HG02884 (cell line): ENCODE measurements at regions not wholly inside any gene's neighbourhood (a gene's known extent, or its start where the extent isn't known, plus 50 kb on each side); places are given as distances from the start of the nearest gene placed in this dataset.

ENCODE experiments used
- ATAC-seq: cut with Tn5 transposase; IDR thresholded peaks from one replicate; pipeline ENCODE4 v1.9.1; 2021; ENCODE audit warnings: mild to moderate bottlenecking, moderate library complexity; ENCODE audit not compliant: unreplicated experiment

DNA sequence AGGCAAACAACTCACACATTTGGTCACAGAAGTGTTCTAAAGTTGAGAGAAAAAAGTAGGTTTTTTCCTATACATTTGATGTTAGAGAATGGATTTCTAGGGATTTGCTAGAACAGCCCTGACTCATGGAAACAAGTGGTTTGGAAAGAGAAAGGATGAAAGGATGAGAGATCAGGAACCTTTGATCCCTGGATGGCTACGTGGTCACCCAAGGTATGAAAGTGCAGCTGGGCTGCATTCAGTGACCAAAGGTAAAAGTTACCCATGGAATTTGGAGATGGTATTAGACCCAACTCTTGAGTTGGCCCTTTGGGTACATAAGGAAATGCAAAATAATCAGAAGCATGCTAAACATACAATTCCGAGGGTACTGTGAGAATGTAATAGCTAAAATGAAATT, 61.3 kb upstream of the SPIN1 start:
- ATAC-seq, result no peak

DNA sequence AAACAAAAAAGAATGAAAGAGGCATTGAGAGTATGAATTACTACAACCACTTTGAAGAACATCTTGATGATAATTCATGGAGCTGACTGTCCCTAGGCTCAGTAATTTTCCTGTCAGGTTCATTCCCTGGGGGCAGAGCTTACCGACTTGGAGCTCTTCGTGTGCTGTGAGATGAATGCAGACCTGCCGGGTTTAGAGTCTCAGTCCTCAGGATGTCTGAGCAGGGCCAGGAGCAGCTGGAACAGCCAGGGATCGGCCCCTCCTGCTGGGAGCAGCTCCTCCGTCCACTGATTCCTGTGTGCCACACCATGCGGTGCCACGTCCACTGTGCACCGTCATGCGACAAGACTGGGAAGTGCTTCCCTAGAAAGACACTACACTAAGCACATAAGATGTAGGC, 62.2 kb upstream of the SPIN1 start:
- ATAC-seq, result no peak

DNA sequence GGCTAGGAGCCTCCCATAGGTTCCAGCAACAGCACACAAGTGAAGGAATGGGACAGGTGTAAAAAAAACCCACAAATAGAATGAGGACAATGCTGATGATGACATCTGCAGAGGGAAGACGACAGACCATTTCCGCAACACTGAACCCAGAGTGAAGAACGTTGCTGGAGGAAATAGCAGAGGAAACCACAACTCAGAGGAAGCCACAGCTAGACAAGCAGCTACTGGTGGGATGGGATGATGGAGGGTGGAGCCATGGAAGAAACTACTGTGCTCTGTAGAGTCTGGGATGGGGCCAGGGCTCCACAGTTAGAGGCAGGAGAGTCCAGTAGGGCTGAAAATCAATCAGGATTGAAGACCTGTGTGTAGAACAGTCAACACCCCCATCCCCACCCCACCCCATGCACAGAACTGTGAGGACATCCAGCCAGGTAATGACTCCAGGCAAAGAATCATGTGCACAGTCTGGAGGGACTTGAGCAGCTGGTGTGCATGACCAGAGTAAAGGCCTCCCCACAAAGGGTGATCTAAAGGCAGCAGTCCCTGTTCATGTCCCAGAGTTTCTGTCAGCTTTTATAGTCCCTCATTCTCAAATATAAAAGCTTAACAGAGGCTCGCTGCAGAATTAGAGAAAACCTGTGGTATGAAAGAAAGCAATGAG, 65.2 kb upstream of the SPIN1 start:
- ATAC-seq, result peak; percentile 60

DNA sequence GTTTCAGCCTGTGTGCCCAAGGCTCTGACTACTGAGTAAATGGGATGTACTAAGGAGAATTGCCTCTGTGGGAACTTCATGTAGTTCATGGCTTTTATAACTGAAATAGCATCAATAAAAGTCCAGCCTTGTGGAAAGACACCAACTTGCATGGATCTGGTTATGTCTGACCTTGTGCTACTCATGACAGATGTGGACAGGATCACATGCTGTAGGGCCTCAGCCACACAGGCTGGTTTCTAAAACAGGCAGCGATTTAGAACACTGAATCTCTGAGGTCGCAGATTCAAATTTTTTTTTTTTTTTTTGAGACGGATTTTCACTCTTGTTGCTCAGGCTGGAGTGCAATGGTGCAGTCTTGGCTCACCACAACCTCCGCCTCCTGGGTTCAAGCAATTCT, 66.5 kb upstream of the SPIN1 start:
- no peak for ATAC-seq

DNA sequence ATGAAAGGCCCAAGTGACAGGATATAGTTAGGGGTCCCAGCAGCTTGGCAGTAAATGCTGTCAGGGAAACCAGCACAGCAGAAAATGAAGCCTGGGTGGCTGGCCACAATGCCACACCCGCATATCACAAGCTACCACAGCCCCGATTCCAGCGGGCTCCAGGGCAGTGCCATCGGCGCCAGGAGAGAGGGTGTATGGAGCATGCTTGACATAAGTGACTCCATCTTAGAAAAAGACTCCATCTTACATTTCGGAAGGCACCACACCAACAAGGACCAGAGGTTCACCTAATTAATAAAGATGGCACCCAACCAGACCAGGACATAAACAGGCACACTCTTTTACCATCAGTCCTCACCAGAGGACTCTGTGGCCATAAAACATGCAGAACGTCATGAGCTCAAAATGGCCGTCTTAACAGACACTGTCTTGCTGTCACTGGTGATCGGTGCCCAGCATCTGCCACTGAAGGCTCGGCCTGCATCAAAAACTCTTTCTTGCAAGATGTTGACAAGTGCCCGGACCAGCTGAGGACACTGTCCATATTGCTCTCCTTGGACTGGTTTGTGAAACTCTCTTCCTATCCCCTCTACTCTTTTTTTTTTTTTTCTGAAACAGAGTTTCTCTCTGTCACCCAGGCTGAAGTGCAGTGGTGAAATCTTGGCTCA, 67.4 kb upstream of the SPIN1 start:
- ATAC-seq, result no peak

DNA sequence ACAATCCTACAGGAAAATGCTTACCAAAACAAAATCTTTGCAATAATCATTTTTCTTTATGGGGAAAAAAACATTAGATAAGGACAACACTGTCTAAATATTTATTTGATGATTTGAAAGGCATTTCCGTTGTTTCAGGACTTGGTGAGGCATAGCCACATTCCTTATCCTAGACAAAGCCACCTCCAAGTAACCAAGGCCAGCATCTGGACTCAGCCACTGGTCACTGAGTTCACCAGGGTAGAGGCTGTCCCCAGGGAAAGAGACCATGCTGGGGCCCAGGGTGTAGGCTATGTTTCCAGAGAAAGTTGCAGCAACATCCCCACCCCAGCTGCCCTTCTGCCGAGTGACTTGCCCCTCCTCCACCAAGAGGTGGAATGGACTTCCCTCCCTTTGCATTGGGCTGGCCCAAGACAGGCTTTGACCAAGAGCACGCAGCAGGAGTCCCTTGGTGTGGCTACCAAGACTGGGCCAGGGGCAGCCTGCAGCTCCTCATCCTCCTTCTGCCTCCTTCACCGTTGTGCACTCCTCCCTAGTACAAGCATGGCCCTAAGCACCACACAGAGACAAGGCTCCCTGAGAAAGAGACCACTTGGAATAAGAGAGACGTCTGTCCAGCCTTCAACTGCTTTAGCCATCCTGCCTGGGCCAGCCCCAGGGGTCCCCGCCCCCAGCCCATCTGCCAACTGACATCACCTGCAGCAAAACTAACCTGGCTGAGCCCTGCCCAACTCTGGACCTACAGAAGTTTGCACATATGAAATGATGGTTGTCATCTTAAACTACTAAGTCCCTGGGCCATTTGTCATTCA, 68.1 kb upstream of the SPIN1 start:
- ATAC-seq, result no peak

DNA sequence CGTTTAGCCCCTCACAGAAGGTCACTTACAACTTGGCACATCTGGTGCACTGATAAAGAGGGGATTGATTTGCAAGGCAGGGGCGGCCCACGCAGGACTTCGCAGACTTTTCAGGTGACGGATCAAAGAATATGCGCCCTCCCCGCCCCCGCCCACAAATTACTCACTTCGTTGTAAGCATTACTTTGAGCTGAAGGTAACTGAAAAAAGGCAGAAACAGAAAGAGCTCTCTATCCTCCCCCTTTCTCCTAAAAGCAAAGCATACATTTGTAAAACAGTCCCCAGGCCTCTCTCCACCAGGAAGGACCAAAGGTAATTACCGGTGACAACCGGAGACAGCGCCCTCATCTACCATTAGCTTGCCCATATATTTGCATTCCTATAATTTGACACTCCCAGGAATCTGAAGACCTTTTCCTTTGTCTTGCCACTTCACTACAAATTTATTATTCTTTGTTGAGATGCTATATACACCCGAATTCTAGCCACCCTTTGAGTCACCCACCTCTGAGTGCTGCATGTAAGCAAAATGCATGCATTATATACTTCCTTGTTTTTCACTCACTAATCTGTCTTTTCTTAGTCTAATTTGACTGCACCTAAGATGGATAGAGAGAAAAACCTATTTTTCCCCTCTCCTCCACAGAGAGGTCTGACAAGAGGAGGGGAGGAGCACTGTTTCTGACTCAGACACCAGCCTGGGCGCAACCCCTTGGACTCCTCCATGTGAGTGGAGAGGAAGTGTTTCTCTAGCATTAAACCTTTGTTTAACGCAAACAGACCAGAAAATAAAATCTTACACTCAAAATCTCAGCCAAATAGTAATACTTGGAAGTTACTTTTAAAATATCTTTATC, 74.7 kb upstream of the SPIN1 start:
- no peak for ATAC-seq

DNA sequence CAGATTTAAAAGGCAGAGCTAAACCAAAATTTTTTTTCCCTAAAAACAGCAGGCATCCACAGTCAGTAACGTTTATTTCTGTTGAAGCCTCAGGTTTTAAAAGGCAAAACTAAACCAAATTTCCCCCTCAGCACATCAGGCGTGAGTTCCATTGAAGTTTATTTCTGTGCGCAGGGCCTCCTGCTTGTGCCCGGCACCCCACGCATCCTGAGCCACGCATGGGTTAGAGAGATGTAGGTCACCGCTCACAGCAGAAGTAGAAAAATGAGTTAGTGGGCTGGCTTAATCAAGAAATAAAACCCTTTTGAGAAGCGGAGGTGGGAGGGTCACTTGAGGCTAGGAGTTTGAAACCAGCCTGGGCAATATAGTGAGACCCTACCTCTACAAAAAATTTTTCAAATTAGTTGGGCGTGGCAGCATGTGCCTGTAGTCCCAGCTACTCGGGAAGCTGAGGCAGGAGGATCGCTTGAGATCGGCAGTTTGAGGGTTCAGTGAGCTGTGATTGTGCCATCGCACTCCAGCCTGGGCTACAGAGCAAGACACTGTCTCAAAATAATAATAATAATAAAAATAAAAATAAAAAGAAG, 75.6 kb upstream of the SPIN1 start:
- no peak for ATAC-seq

DNA sequence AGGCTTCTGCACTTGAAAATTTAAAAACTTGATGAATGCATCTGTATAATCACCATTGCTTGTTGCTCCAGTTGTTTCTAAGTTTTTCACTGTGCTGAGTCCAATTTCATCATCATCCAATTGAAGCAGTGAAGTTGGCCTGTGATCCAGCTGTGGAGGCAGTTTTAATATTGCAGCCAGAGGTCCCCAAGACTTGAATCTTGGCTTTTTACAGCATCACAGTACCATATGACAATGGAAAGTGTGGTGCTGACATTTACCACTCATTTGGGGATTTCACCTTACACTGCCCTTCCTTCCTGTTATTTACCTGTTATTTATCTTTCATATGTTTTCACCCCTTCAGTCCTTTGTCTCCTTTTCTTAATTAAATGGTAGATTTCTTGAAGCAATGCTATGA, 76.2 kb upstream of the SPIN1 start:
- no peak for ATAC-seq

DNA sequence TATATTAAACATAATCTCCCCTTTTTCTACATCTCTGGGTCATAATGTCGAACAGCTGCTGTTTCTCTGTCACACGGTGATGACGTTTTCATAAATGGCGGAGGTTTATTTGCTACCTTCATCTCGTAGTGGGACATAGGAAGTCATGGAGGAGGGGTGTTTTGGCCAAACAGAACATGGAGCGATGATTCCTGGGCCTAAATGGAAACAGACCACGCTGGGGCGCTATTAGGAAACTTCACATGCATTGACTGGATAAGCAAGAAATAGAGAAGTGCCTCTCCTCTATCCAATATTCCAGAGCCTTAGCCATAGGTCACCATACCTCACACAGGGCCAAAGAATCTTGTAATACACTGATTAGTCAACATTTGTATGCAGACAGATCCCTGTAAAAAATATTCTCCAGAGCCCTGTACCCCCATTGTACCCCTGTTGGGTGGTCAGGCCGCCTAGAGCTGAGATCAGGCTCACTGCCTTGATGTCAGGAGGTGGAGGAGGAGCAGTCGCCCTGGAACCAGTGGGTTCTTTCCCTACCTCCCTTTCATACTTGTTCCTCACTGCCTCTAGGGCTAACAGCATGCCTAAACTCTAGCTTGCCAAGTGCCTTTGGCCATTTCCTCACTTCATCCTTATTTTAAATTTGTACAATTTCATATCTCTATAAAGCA, 77.8 kb upstream of the SPIN1 start:
- ATAC-seq, result no peak

DNA sequence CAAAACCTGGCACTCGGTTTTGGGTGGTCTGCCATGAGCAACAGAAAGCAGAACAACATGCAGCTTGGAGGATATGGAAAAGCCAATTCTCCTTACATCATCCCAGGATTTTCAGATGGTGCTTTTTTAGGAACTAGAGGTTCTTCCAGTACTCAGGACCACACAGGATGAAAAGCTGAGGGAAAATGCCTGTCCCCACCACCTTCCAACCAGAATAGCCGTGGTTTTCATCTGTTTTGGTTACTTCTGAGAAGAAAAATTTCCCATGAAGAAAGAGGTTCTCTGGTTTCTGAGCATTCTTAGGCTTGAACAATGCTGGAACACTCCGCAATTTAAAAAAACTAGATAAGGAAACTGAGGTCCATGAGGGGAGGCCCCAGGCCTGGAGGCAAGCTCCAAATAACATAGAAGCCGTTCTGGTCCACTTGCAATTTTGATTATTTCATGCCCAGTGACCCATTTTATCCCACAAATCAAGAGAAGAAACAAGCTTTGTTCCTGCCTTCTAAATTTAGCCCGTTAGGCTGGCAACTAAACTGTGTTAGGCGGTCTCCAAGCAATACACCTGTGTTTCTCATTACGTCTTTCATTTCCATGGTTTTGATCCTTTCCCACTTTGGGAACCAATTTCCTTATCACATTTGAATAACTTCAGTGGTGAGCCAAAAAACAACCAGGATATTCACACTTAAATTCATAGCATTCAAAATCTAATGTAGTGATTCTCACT, 79.2 kb upstream of the SPIN1 start:
- ATAC-seq, result no peak

DNA sequence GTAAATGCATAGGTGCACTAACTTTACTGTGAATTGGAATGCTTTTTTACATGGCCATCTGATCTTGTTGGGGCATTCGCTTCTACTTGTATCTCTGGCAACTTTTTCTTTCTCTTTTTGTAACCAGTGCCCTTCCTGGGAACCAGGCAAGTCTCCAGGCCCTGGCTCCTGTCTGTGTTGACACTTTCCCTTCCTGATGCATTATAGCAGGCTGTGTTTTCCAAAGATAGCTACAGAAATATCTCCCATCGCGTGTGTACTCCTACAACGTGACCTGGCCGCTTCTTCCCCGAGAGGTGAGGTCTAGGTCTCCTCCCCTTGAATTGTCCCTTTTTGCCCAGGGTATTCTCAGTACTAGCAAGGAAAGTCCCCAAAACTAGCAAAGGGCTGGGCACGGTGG, 81.1 kb upstream of the SPIN1 start:
- ATAC-seq, result no peak

DNA sequence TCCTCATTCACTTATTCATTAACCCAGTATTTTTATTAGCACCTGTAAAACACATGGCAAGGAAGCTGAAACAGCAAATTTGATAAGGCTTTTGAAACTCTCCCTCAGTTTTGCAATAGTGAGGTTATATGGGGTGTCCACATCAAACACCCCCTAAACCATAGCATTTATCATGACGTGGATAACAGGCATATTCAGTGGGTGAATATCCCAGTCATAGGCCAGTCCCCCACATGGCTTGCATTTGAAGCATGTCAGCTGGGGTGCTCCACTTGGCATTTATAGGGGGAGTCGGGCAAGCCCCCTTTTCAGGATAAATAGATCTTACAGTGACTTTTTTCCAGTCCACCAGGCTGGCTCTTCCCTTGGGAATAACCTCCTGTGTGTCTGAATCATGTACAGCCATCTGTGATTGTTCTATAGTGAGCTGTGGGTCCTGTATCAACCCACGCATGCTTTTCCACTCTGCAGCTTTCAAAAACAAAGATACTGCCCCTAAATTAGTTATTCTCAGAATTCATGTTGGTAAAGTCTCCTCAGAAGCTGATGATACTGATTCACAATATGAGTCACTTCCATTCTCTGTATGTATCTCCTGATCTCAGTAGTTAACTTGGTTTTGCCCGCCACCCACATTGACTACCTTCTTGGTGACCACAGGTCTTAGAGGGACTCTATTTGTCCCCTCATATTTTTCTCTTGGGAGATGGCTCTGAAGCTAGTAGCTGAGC, 84.4 kb upstream of the SPIN1 start:
- ATAC-seq, result peak; percentile 98

DNA sequence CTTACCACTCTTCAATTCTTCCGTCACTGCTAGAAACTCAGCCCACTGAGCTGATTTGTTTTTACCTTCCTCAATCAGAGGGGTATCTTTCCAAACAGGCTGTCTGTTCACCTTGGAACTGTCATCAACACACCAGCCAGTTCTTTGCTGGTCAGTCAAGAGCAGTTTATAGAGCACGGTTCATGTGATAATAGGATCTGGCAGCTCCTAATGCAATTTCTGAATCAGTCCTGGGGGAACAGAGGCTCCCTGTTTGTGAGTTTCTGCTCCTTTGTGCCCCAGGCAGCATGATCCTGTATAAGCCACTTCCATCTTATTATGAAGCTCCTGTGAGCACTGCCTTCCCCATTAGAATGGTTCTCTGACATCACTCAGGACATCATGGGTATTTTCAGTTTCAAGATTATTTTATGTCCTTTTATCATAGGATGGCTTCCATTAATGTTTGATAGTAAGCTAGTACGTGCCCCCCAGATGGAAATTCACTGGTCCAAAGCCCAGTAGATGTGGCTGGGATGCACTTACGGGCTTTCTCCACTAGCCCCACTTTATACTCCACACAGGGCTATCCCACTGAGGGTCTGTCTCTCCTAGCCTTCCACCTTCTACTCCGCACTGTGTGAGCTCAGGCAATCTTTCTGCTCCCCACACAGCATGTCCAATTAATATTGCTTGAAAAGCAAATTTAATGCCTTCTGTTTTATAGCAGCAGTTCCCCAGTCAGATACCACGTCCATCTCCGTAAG, 85.5 kb upstream of the SPIN1 start:
- no peak for ATAC-seq

DNA sequence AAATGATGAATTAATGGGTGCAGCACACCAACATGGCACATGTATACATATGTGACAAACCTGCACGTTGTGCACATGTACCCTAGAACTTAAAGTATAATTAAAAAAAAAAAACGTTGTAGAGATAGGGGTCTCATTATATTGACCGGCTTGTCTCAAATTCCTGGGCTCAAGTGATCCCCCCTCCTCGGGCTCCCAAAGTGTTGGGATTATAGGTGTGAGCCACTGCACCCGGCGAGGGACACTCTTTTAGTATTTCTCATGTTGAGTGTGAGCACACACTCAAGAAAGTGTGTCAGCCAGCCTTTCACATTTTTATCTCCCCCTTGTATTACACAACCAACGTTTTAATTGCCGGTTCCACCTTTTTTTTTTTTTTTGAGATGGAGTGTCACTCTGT, 87.7 kb upstream of the SPIN1 start:
- ATAC-seq, result no peak

DNA sequence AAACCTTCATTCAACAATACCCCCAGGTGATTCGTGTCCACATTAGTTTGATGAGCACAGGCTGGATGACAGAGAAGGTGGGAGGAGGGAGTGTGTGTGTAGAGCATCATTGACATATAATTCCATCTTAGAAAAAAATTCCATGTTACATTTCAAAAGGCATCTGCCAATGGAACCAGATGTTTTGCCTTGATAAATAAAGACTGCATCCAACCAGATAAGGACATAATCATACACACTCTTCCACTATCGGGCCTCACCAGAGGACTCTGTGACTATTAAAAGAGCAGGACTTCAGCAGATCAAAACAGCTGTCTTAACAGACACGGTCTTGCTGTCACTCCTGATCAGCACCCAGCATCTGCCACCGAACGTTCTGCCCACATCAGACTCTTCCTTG, 96.4 kb upstream of the SPIN1 start:
- no peak for ATAC-seq

DNA sequence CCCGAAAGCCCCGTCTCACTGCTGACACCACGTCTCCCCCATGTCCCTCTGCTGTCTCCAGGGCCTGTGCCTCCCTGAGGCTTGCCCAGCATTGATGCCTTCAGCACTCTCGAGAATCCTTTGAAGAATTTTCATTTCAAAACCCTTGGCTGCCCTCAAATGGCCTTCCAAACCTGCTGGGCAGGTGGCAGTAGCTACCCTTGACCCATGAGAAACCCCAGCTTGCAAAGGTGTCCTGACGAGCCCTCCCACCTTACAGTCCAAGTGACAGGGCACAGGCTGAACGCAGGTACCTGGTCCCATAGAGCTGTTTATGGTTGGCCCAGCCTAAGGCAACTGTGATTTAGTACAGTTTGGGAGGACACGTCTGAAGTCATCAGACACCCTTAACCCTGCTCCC, 97.2 kb upstream of the SPIN1 start:
- ATAC-seq, result no peak

DNA sequence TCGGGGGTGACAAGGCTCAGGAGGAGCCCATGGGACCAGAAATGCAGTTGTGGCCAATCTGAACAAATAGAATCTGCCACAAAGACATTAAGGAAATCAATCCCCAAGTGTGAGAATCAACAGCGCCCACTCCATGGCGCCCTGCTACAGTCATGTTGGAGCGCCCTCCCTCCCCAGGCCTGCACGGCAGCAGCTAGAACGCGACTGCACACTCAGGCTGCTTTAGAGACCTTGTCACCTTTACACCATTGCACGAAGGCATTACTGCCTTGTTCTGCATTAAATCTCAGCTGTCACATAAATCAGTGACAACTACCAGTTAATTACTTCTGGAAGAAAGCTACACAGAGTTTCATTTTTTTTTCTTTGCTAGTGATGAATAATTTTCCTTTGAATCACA, 98.7 kb upstream of the SPIN1 start:
- ATAC-seq, result no peak
